NCI-H2107 treated with DMSO at 0.1 percent for 48 hours (cell line): ENCODE measurements at regions not wholly inside any gene's neighbourhood (a gene's known extent, or its start where the extent isn't known, plus 50 kb on each side); places are given as distances from the start of the nearest gene placed in this dataset.
A peak's percentile ranks its signal among the peaks of the same experiment; 100 is the strongest.

Source experiments
- DNase-seq: peaks from one replicate; lab custom pipeline; 2025; ENCODE audit not compliant: unreplicated experiment; lab: John Stamatoyannopoulos, UW

GRCh38 chr2:18200771-18201170, 322.3 kb downstream of the KCNS3 start:
- no peak for DNase-seq

- no peak for DNase-seq
Measured at GRCh38 chr2:18198677-18199076, 320.2 kb downstream of the KCNS3 start.

- DNase-seq = no peak
Measured at GRCh38 chr2:18194161-18194560, 315.7 kb downstream of the KCNS3 start.

- no peak for DNase-seq
Measured at GRCh38 chr2:18186816-18187613, 308.5 kb downstream of the KCNS3 start.

- DNase-seq = no peak
Measured at GRCh38 chr2:18182861-18183260, 304.4 kb downstream of the KCNS3 start.

- no peak for DNase-seq
Measured at GRCh38 chr2:18180912-18181311, 302.4 kb downstream of the KCNS3 start.

- DNase-seq = no peak
Measured at GRCh38 chr2:18180031-18180610, 301.7 kb downstream of the KCNS3 start.

- peak; percentile 6 for DNase-seq
Measured at GRCh38 chr2:18178736-18179349, 300.4 kb downstream of the KCNS3 start.

- DNase-seq = no peak
Measured at GRCh38 chr2:18176679-18177215, 298.3 kb downstream of the KCNS3 start.

GRCh38 chr2:18172607-18173006, 294.1 kb downstream of the KCNS3 start:
- no peak for DNase-seq

GRCh38 chr2:18171191-18172139, 293.0 kb downstream of the KCNS3 start:
- no peak for DNase-seq

- no peak for DNase-seq
Measured at GRCh38 chr2:18170642-18171041, 292.2 kb downstream of the KCNS3 start.

- no peak for DNase-seq
Measured at GRCh38 chr2:18169893-18170175, 291.4 kb downstream of the KCNS3 start.

- no peak for DNase-seq
Measured at GRCh38 chr2:18169121-18169892, 290.8 kb downstream of the KCNS3 start.

- DNase-seq = no peak
Measured at GRCh38 chr2:18167871-18168270, 289.4 kb downstream of the KCNS3 start.

GRCh38 chr2:18161681-18162080, 283.2 kb downstream of the KCNS3 start:
- no peak for DNase-seq

GRCh38 chr2:18159896-18160295, 281.4 kb downstream of the KCNS3 start:
- no peak for DNase-seq

GRCh38 chr2:18156421-18156820, 278.0 kb downstream of the KCNS3 start:
- DNase-seq = no peak

- DNase-seq = no peak
Measured at GRCh38 chr2:18156002-18156401, 277.5 kb downstream of the KCNS3 start.

- DNase-seq = no peak
Measured at GRCh38 chr2:18154812-18155211, 276.3 kb downstream of the KCNS3 start.
